ENCODE measurements at regions not wholly inside any gene's neighbourhood (a gene's known extent, or its start where the extent isn't known, plus 50 kb on each side); places are given as distances from the start of the nearest gene placed in this dataset.

- no peak for DNase-seq
- Mint-ChIP-seq H3K4me1 (ENCODE audit: low read depth) (peaks cover 47% of the 10 kb centered on the region), H3K27ac (no peak overlapping the region), H3K36me3 (ENCODE audit: low read depth) (peaks cover 22% of the 10 kb centered on the region), H3K9me3 (peaks cover 10% of the 10 kb centered on the region), H3K27me3 (ENCODE audit: low read depth) (no peaks in the 10 kb centered on the region), H3K4me3 (no peak overlapping the region)
- CTCF ChIA-PET, result interaction anchor here (0.7 to 1.0 kb wide), 2 partner anchors 36 to 55 kb away, joined by 3 read pairs; no protein-coding TSS in a partner anchor
- intact Hi-C loops (cut with micrococcal nuclease), result no loop called here
Measured at GRCh38 chr3:18683900-18684299, 258.8 kb upstream of the SATB1 start.

DNA sequence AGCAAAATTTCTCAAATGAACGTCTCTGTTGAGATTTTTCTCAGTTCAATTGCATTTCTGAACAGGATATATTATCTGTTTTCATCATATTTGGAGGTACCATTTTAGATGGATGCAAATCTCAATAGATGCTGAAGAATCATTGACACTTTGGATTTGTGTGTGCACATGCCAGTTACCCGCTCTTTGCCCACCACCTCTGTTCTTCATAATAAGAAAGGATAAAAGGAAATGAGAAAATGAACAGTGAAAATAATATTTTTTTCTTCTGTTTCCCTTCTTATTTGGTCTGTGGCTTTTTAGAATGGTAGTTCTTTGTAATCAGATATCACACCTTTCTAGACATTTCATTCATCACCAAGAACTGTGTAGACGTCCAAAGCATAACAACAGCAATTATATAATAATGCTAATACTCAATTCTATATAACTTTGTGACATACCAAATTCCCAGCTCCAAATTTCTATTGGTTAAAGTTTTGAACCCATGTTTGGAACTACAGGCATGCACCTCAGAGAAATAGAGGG, 256.7 kb upstream of the SATB1 start:
- no peak overlapping the region for H3K4me3 Mint-ChIP-seq
- H3K27ac Mint-ChIP-seq, result peak overlapping the region; percentile 52
- CTCF ChIA-PET, result interaction anchor here (0.8 kb wide), 1 partner anchor 33 kb away, joined by 3 read pairs; no protein-coding TSS in a partner anchor
- no peaks in the 10 kb centered on the region for H3K27me3 Mint-ChIP-seq (ENCODE audit: low read depth)
- intact Hi-C loops (cut with micrococcal nuclease), result loop anchor here (1.0 kb wide), 1 partner anchor 43 kb away; no protein-coding TSS in a partner anchor
- DNase-seq, result peak; percentile 28
- H3K36me3 Mint-ChIP-seq (ENCODE audit: low read depth), result peaks cover 22% of the 10 kb centered on the region
- H3K4me1 Mint-ChIP-seq (ENCODE audit: low read depth), result peaks cover 63% of the 10 kb centered on the region
- H3K9me3 Mint-ChIP-seq, result peaks cover 10% of the 10 kb centered on the region

GRCh38 chr3:18680758-18681157, 255.6 kb upstream of the SATB1 start:
- peaks cover 10% of the 10 kb centered on the region for H3K9me3 Mint-ChIP-seq
- H3K4me1 Mint-ChIP-seq (ENCODE audit: low read depth), result peaks cover 72% of the 10 kb centered on the region
- peaks cover 22% of the 10 kb centered on the region for H3K36me3 Mint-ChIP-seq (ENCODE audit: low read depth)
- DNase-seq, result no peak
- no peaks in the 10 kb centered on the region for H3K27me3 Mint-ChIP-seq (ENCODE audit: low read depth)
- intact Hi-C loops (cut with micrococcal nuclease), result no loop called here
- H3K4me3 Mint-ChIP-seq, result no peak overlapping the region
- CTCF ChIA-PET, result no interaction called here
- peak overlapping the region; percentile 52 for H3K27ac Mint-ChIP-seq

DNA sequence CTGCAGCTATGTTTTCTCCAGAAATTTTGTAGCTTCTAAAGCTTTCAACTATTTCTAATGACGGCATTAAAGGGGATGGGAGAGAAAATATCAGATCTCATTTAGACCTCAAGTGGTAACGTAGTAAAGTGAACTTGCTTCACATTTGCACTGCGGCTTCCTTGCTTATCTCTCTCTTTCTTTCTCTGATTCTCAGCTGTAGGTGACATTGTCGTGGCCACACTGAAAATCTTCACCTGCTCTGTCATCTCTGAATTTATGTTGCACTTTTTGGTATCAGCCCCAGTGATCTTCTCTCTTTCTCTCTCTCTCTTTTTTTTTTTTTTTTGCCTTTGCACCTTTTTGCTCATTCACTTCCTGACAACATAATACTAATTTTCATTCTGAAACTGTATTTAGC, 254.1 kb upstream of the SATB1 start:
- H3K4me3 Mint-ChIP-seq, result peak overlapping the region; percentile 31
- peak; percentile 77 for DNase-seq
- peaks cover 8% of the 10 kb centered on the region for H3K9me3 Mint-ChIP-seq
- H3K4me1 Mint-ChIP-seq (ENCODE audit: low read depth), result peaks cover 81% of the 10 kb centered on the region
- H3K36me3 Mint-ChIP-seq (ENCODE audit: low read depth), result peaks cover 14% of the 10 kb centered on the region
- intact Hi-C loops (cut with micrococcal nuclease), result loop anchor here (1.0 to 5.0 kb wide), 13 partner anchors 10 to 344 kb away; no protein-coding TSS in a partner anchor
- peak overlapping the region; percentile 81 for H3K27ac Mint-ChIP-seq
- no peaks in the 10 kb centered on the region for H3K27me3 Mint-ChIP-seq (ENCODE audit: low read depth)
- CTCF ChIA-PET, result interaction anchor here (0.6 to 1.6 kb wide), 10 partner anchors 21 to 228 kb away, joined by 3 to 7 read pairs (median 4); no protein-coding TSS in a partner anchor

DNA sequence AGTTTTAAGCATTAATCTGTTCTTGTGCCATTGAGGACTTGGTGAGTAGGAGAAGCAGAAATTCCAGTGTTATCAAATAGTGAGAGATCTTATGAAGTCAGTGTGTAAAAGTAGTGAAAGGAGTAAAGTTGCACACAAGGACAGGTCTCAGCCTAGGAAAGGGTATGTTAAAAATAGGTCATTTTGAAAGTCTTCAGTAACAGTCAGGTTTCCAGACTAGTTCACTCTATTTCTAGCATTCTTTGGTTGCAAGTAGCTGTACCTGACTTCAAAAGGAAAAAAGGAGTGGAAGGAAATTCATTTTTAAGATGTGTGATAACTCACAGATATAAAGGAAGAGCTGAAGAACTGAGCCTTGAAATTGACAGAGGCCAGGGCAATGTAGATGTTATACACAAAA, 250.1 kb upstream of the SATB1 start:
- no peak overlapping the region for H3K4me3 Mint-ChIP-seq
- intact Hi-C loops (cut with micrococcal nuclease), result loop anchor here (5.0 kb wide), 1 partner anchor 312 kb away; no protein-coding TSS in a partner anchor
- peak overlapping the region; percentile 75 for H3K27ac Mint-ChIP-seq
- DNase-seq, result no peak
- peaks cover 2% of the 10 kb centered on the region for H3K36me3 Mint-ChIP-seq (ENCODE audit: low read depth)
- H3K9me3 Mint-ChIP-seq, result no peaks in the 10 kb centered on the region
- peaks cover 79% of the 10 kb centered on the region for H3K4me1 Mint-ChIP-seq (ENCODE audit: low read depth)
- no peaks in the 10 kb centered on the region for H3K27me3 Mint-ChIP-seq (ENCODE audit: low read depth)
- CTCF ChIA-PET, result interaction anchor here (1.4 to 1.6 kb wide), 3 partner anchors 14 to 116 kb away, joined by 4 to 10 read pairs (median 5); no protein-coding TSS in a partner anchor

GRCh38 chr3:18672561-18672960, 247.4 kb upstream of the SATB1 start:
- no peaks in the 10 kb centered on the region for H3K9me3 Mint-ChIP-seq
- H3K27me3 Mint-ChIP-seq (ENCODE audit: low read depth), result no peaks in the 10 kb centered on the region
- H3K4me3 Mint-ChIP-seq, result no peak overlapping the region
- peaks cover 2% of the 10 kb centered on the region for H3K36me3 Mint-ChIP-seq (ENCODE audit: low read depth)
- CTCF ChIA-PET, result no interaction called here
- intact Hi-C loops (cut with micrococcal nuclease), result no loop called here
- peaks cover 75% of the 10 kb centered on the region for H3K4me1 Mint-ChIP-seq (ENCODE audit: low read depth)
- DNase-seq, result no peak
- peak overlapping the region; percentile 59 for H3K27ac Mint-ChIP-seq

DNA sequence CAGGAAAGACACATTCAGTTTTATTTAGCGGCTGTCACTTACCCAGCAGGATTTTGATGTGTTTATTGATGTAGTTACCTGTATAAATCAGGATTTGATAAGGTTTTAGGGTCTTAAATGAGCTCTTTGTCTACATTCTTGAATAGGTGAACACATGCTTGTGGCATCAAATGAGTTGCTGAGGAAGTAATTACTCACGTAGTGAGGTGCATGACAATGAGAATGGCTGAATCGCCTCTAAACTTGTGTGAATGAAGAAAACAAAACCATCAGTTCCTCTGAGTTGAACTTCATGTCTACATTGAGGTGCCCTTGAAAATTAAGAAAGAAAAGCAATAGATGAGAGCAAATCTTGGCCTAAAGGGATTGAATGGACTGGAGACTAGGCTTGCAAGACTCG, 245.6 kb upstream of the SATB1 start:
- peak overlapping the region; percentile 76 for H3K27ac Mint-ChIP-seq
- H3K36me3 Mint-ChIP-seq (ENCODE audit: low read depth), result peaks cover 2% of the 10 kb centered on the region
- intact Hi-C loops (cut with micrococcal nuclease), result no loop called here
- H3K4me3 Mint-ChIP-seq, result no peak overlapping the region
- peaks cover 60% of the 10 kb centered on the region for H3K4me1 Mint-ChIP-seq (ENCODE audit: low read depth)
- DNase-seq, result no peak
- H3K9me3 Mint-ChIP-seq, result no peaks in the 10 kb centered on the region
- CTCF ChIA-PET, result interaction anchor here (1.0 to 2.3 kb wide), 2 partner anchors 13 to 45 kb away, joined by 3 to 5 read pairs; no protein-coding TSS in a partner anchor
- H3K27me3 Mint-ChIP-seq (ENCODE audit: low read depth), result no peaks in the 10 kb centered on the region

DNA sequence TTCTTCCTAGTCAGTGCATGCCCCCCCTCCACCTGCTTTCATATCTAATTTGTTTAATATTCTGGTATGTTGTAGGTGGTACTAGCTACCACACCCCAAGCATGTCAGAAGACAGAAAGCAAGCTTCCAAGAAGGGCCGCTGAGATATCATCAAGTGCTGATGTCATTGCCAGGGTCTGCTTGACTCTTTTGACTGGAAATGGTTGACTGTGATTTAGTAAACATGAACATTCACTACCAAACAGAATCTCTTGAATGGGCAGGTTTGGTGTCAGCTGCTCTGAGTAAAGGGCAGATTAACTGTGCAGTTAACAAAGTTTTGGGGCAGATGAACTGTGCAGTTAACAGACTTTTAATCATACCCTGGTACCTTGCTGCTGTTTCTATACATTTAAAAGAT, 244.2 kb upstream of the SATB1 start:
- Mint-ChIP-seq H3K27ac (peak overlapping the region; percentile 76), H3K9me3 (no peaks in the 10 kb centered on the region), H3K27me3 (ENCODE audit: low read depth) (no peaks in the 10 kb centered on the region), H3K36me3 (ENCODE audit: low read depth) (peaks cover 2% of the 10 kb centered on the region), H3K4me3 (no peak overlapping the region), H3K4me1 (ENCODE audit: low read depth) (peaks cover 49% of the 10 kb centered on the region)
- CTCF ChIA-PET, result interaction anchor here (0.6 to 2.3 kb wide), 3 partner anchors 12 to 111 kb away, joined by 3 to 5 read pairs (median 4); no protein-coding TSS in a partner anchor
- peak; percentile 68 for DNase-seq
- intact Hi-C loops (cut with micrococcal nuclease), result loop anchor here (1.0 kb wide), 4 partner anchors 9 to 44 kb away; no protein-coding TSS in a partner anchor

DNA sequence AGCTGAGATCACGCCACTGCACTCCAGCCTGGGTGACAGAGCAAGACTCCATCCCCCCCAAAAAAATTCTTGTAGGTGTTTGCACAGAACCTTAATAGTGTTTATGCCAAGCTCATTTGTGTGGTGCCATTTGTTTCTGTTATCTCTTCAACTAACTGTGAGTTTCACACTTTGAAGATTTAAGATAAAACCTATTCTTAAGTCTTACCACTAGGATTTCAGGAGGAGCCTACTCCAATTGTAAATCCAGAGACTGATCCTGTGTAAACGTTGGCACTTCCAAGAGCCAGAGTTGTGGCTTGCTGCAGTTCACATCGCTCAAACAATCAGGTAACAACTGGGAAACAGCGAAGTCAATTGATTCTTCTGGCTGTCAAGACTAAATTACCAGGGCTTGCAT, 242.4 kb upstream of the SATB1 start:
- CTCF ChIA-PET, result no interaction called here
- H3K9me3 Mint-ChIP-seq, result no peaks in the 10 kb centered on the region
- no peak overlapping the region for H3K27ac Mint-ChIP-seq
- intact Hi-C loops (cut with micrococcal nuclease), result no loop called here
- H3K27me3 Mint-ChIP-seq (ENCODE audit: low read depth), result no peaks in the 10 kb centered on the region
- H3K4me3 Mint-ChIP-seq, result no peak overlapping the region
- H3K36me3 Mint-ChIP-seq (ENCODE audit: low read depth), result peaks cover 2% of the 10 kb centered on the region
- peaks cover 40% of the 10 kb centered on the region for H3K4me1 Mint-ChIP-seq (ENCODE audit: low read depth)
- no peak for DNase-seq

DNA sequence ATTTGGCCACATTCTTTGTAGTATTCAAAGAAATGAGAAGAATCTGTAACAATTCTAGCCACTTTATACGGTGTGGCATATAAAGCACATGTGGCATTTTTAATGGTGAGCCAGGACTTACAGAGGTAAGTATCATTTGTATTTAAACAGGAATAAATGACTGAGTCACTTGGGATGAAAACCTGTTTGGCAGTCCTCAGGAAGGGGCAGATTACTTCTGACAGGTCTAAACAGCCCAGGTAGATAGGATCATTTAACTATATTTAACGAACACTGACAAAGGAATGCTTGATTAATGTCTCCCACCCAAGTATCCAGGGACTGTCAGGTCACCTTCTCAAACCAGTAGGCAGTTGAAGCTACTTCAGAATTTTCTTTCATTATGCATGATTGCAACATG, 241.5 kb upstream of the SATB1 start:
- CTCF ChIA-PET, result no interaction called here
- H3K9me3 Mint-ChIP-seq, result peaks cover 3% of the 10 kb centered on the region
- H3K4me1 Mint-ChIP-seq (ENCODE audit: low read depth), result peaks cover 33% of the 10 kb centered on the region
- H3K36me3 Mint-ChIP-seq (ENCODE audit: low read depth), result peaks cover 2% of the 10 kb centered on the region
- H3K4me3 Mint-ChIP-seq, result no peak overlapping the region
- intact Hi-C loops (cut with micrococcal nuclease), result no loop called here
- no peak for DNase-seq
- no peak overlapping the region for H3K27ac Mint-ChIP-seq
- H3K27me3 Mint-ChIP-seq (ENCODE audit: low read depth), result no peaks in the 10 kb centered on the region

GRCh38 chr3:18660059-18660458, 234.9 kb upstream of the SATB1 start:
- Mint-ChIP-seq H3K36me3 (ENCODE audit: low read depth) (peaks cover 4% of the 10 kb centered on the region), H3K9me3 (peaks cover 9% of the 10 kb centered on the region), H3K4me3 (no peak overlapping the region), H3K27me3 (ENCODE audit: low read depth) (no peaks in the 10 kb centered on the region), H3K27ac (no peak overlapping the region), H3K4me1 (ENCODE audit: low read depth) (peaks cover 50% of the 10 kb centered on the region)
- no peak for DNase-seq
- intact Hi-C loops (cut with micrococcal nuclease), result loop anchor here (1.0 kb wide), 1 partner anchor 9 kb away; no protein-coding TSS in a partner anchor
- CTCF ChIA-PET, result interaction anchor here (0.5 to 1.8 kb wide), 3 partner anchors 16 to 325 kb away, joined by 3 to 4 read pairs (median 4); no protein-coding TSS in a partner anchor

DNA sequence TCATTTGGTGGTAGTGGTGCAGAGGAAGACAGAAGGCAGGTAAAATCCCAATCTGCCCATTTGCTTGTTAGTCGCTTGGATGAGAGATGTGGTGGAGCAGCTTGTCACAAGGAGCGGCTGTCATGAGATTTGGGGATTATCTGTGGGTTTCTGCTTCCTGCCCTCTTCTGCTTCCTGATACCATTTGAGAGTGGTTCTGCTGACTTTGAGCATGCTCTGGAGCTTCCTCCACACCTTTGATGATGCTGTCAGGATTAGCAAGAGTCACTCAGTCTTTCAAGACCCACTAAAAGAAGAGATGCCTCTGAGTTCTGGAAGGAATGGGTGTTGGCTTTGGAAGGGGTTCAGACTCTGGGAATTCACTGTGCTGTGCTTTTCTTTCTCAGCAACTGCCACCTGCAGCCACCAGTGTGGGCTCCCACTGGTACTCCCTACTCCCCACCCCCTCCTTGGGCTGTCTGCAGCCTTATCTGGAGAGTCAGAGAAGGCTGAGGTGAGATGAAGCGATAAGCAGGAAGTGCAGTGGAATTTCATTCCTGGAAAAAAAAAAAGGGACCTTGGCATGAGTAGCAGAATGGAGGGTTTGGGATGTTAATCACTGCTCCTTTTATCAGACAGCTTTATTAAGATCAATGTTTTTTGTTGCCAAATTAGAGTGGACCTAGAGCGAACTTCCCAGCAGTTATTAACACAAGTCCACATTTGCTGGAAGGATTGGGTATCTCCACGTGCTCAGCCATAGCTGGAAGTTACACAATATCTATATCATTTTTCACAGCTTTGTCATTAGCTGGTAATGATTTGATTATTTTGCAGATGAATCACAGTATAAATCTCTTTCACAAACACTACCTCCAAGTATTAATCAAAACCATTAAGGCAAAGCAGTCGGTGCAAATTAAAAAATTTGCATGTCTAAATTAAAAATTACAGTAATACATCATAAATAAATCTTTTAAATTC, 233.0 kb upstream of the SATB1 start:
- H3K27ac Mint-ChIP-seq, result peak overlapping the region; percentile 62
- intact Hi-C loops (cut with micrococcal nuclease), result loop anchor here (1.0 kb wide), 2 partner anchors 21 to 81 kb away; no protein-coding TSS in a partner anchor
- H3K27me3 Mint-ChIP-seq (ENCODE audit: low read depth), result no peaks in the 10 kb centered on the region
- H3K9me3 Mint-ChIP-seq, result peaks cover 9% of the 10 kb centered on the region
- peak; percentile 64 for DNase-seq
- H3K36me3 Mint-ChIP-seq (ENCODE audit: low read depth), result peaks cover 4% of the 10 kb centered on the region
- H3K4me3 Mint-ChIP-seq, result peak overlapping the region; percentile 46
- CTCF ChIA-PET, result interaction anchor here (0.6 to 2.1 kb wide), 12 partner anchors 9 to 392 kb away, joined by 3 to 6 read pairs (median 4); no protein-coding TSS in a partner anchor
- H3K4me1 Mint-ChIP-seq (ENCODE audit: low read depth), result peaks cover 55% of the 10 kb centered on the region

All from activated naive CD4-positive, alpha-beta T cell treated with anti-CD3 and anti-CD28 coated beads for 36 hours (primary cell).